GDM1 (cell line): ENCODE measurements at regions not wholly inside any gene's neighbourhood (a gene's known extent, or its start where the extent isn't known, plus 50 kb on each side); places are given as distances from the start of the nearest gene placed in this dataset.

Source experiments
- DNase-seq: peaks from one replicate; lab custom pipeline; 2025; lab: John Stamatoyannopoulos, UW

- no peak for DNase-seq
Measured at GRCh38 chr2:234306426-234307173, 190.3 kb downstream of the ARL4C start.

- DNase-seq = no peak
Measured at GRCh38 chr2:234305846-234306245, 191.0 kb downstream of the ARL4C start.

- no peak for DNase-seq
Measured at GRCh38 chr2:234304950-234305349, 191.9 kb downstream of the ARL4C start.

- DNase-seq = no peak
Measured at GRCh38 chr2:234302664-234302991, 194.3 kb downstream of the ARL4C start.

- no peak for DNase-seq
Measured at GRCh38 chr2:234300932-234301823, 195.7 kb downstream of the ARL4C start.

GRCh38 chr2:234300391-234300925 is 196.4 kb downstream of the ARL4C start:
- DNase-seq = no peak

- no peak for DNase-seq
Measured at GRCh38 chr2:234298918-234299317, 198.0 kb downstream of the ARL4C start.

GRCh38 chr2:234296991-234297390 is 199.9 kb downstream of the ARL4C start:
- no peak for DNase-seq

- DNase-seq = no peak
Measured at GRCh38 chr2:234293973-234294372, 202.9 kb downstream of the ARL4C start.

- no peak for DNase-seq
Measured at GRCh38 chr2:234292962-234293243, 204.0 kb downstream of the ARL4C start.

GRCh38 chr2:234292205-234292961 is 204.5 kb downstream of the ARL4C start:
- peak; percentile 8 for DNase-seq

GRCh38 chr2:234291765-234292204 is 205.1 kb downstream of the ARL4C start:
- no peak for DNase-seq

- no peak for DNase-seq
Measured at GRCh38 chr2:234290671-234291070, 206.2 kb downstream of the ARL4C start.

GRCh38 chr2:234289834-234290590 is 206.9 kb downstream of the ARL4C start:
- DNase-seq = no peak

GRCh38 chr2:234288974-234289455 is 207.9 kb downstream of the ARL4C start:
- no peak for DNase-seq

- DNase-seq = no peak
Measured at GRCh38 chr2:234287650-234288049, 209.2 kb downstream of the ARL4C start.

- no peak for DNase-seq
Measured at GRCh38 chr2:234286956-234287355, 209.9 kb downstream of the ARL4C start.

- no peak for DNase-seq
Measured at GRCh38 chr2:234286118-234286598, 210.7 kb downstream of the ARL4C start.

GRCh38 chr2:234285541-234285940 is 211.3 kb downstream of the ARL4C start:
- DNase-seq = no peak

- DNase-seq = no peak
Measured at GRCh38 chr2:234279637-234280036, 217.2 kb downstream of the ARL4C start.

- no peak for DNase-seq
Measured at GRCh38 chr2:234278556-234279255, 218.2 kb downstream of the ARL4C start.
